SK-N-MC (cell line): ENCODE measurements at regions not wholly inside any gene's neighbourhood (a gene's known extent, or its start where the extent isn't known, plus 50 kb on each side); places are given as distances from the start of the nearest gene placed in this dataset.

Experiments used
- EZH2 ChIP-seq: fragments of 200-600 bp; sonication (generic); IDR thresholded peaks from one replicate; pipeline ENCODE4 v1.6.1; 2017; ENCODE audit warnings: antibody characterized with exemption
- FOXP2 ChIP-seq: optimal IDR thresholded peaks from 2 replicates; pipeline ENCODE3; 2011; ENCODE audit warnings: mild to moderate bottlenecking, moderate library complexity; ENCODE audit not compliant: insufficient read depth; ENCODE audit errors: extremely low read length, control extremely low read depth
- POLR2AphosphoS5 ChIP-seq: IDR thresholded peaks from 2 replicates; pipeline ENCODE4 v1.6.1; 2012; ENCODE audit warnings: mild to moderate bottlenecking, low read depth, low read length, borderline replicate concordance

- TF ChIP-seq POLR2AphosphoS5, result no peak
- no peak for TF ChIP-seq EZH2
- TF ChIP-seq FOXP2, result no peak
Measured at GRCh38 chr5:125222597-125223240, 476.3 kb upstream of the ZNF608 start.
